Breast epithelium (tissue), 3 donors: ENCODE measurements at regions not wholly inside any gene's neighbourhood (a gene's known extent, or its start where the extent isn't known, plus 50 kb on each side); places are given as distances from the start of the nearest gene placed in this dataset.

Source experiments
- CTCF ChIP-seq, 3 donors: fragments of 450-650 bp; IDR thresholded peaks; one replicate each; pipeline ENCODE4 v1.5.1; 2016 to 2017; ENCODE audit warnings: antibody characterized with exemption in 3 of 3, mild to moderate bottlenecking in 3 of 3, moderate library complexity in 3 of 3
- POLR2AphosphoS5 ChIP-seq, 3 donors: sonication (generic); formaldehyde crosslinking; IDR thresholded peaks; one replicate each; pipeline ENCODE4 v1.6.1; 2017; ENCODE audit warnings: antibody characterized with exemption in 3 of 3

GRCh38 chr2:22281033-22281432 lies 1103.9 kb upstream of the KLHL29 start:
- no peak for TF ChIP-seq POLR2AphosphoS5 (IDR thresholded peaks at IDR 0.05)
- TF ChIP-seq CTCF (IDR thresholded peaks at IDR 0.05), result no peak
